WERI-Rb-1 (cell line): ENCODE measurements at regions not wholly inside any gene's neighbourhood (a gene's known extent, or its start where the extent isn't known, plus 50 kb on each side); places are given as distances from the start of the nearest gene placed in this dataset.
"Not testable (repeated sequence)": the region's sequence is repeated elsewhere in the genome, so short reads cannot be mapped to it uniquely, and the experiment has no call there.

Experiments used
- DNase-seq: peaks from one replicate; pipeline ENCODE4 v3.0.0-alpha.2; 2020
- H3K27ac ChIP-seq: fragments of 250-450 bp; sonication (Bioruptor Pico); 2 replicates; pipeline ENCODE4 v1.5.1; 2020; ENCODE audit warnings: mild to moderate bottlenecking, moderate library complexity
- H3K27me3 ChIP-seq: fragments of 250-450 bp; sonication (Bioruptor Pico); 2 replicates; pipeline ENCODE4 v1.5.1; 2021; ENCODE audit warnings: mild to moderate bottlenecking, low read depth, moderate library complexity; ENCODE audit not compliant: insufficient read depth, severe bottlenecking
- H3K36me3 ChIP-seq: fragments of 250-450 bp; sonication (Bioruptor Pico); 2 replicates; pipeline ENCODE4 v1.5.1; 2020; ENCODE audit warnings: mild to moderate bottlenecking, moderate library complexity
- H3K4me3 ChIP-seq: 2 replicates; pipeline ENCODE4 v1.5.1; 2011; ENCODE audit warnings: low read depth, mild to moderate bottlenecking, control low read depth, low read length
- H3K9me3 ChIP-seq: fragments of 250-450 bp; sonication (Bioruptor Pico); 2 replicates; pipeline ENCODE4 v1.5.1; 2021; ENCODE audit warnings: mild to moderate bottlenecking, moderate library complexity; ENCODE audit not compliant: severe bottlenecking
- CTCF ChIP-seq: IDR thresholded peaks from 2 replicates; pipeline ENCODE4 v1.5.1; 2011; ENCODE audit warnings: low read depth, mild to moderate bottlenecking, control low read depth, inconsistent platforms, low read length

GRCh38 chr5:51625224-51625968 lies 242.1 kb downstream of the ISL1 start:
- no peak for TF ChIP-seq CTCF
- no peak for DNase-seq

GRCh38 chr5:51632027-51632426 lies 248.8 kb downstream of the ISL1 start:
- no peak overlapping the region for H3K27ac ChIP-seq
- H3K9me3 ChIP-seq = no peaks in the 10 kb centered on the region
- peaks cover 22% of the 10 kb centered on the region for H3K27me3 ChIP-seq
- no peak overlapping the region for H3K4me3 ChIP-seq
- no peak for DNase-seq
- TF ChIP-seq CTCF = no peak
- H3K36me3 ChIP-seq = no peaks in the 10 kb centered on the region

More at GRCh38 chr5:51625224-51625968, 242.1 kb downstream of the ISL1 start:
- Histone ChIP-seq H3K36me3 (no peaks in the 10 kb centered on the region), H3K27me3 (peaks cover 27% of the 10 kb centered on the region), H3K27ac (no peak overlapping the region), H3K4me3 (no peak overlapping the region), H3K9me3 (no peaks in the 10 kb centered on the region)

- no peak for DNase-seq
- Histone ChIP-seq H3K36me3 (no peaks in the 10 kb centered on the region), H3K9me3 (no peaks in the 10 kb centered on the region), H3K27ac (no peak overlapping the region), H3K27me3 (peaks cover 21% of the 10 kb centered on the region), H3K4me3 (no peak overlapping the region)
- TF ChIP-seq CTCF = no peak
Observed at GRCh38 chr5:51632793-51633192, 249.5 kb downstream of the ISL1 start.

- H3K27me3 ChIP-seq = peaks cover 21% of the 10 kb centered on the region
- not testable (repeated sequence) for H3K27ac ChIP-seq, H3K36me3 ChIP-seq, H3K4me3 ChIP-seq, H3K9me3 ChIP-seq, DNase-seq
Observed at GRCh38 chr5:51636973-51637372, 253.7 kb downstream of the ISL1 start.

- no peak overlapping the region for H3K4me3 ChIP-seq
- peaks cover 25% of the 10 kb centered on the region for H3K27me3 ChIP-seq
- TF ChIP-seq CTCF = no peak
- no peak for DNase-seq
- H3K27ac ChIP-seq = no peak overlapping the region
- H3K9me3 ChIP-seq = no peaks in the 10 kb centered on the region
- no peaks in the 10 kb centered on the region for H3K36me3 ChIP-seq
Observed at GRCh38 chr5:51644976-51645375, 261.7 kb downstream of the ISL1 start.

GRCh38 chr5:51646482-51646881 lies 263.2 kb downstream of the ISL1 start:
- no peak for DNase-seq
- H3K4me3 ChIP-seq = no peak overlapping the region
- no peaks in the 10 kb centered on the region for H3K36me3 ChIP-seq
- H3K27ac ChIP-seq = no peak overlapping the region
- TF ChIP-seq CTCF = no peak
- H3K9me3 ChIP-seq = no peaks in the 10 kb centered on the region
- peaks cover 39% of the 10 kb centered on the region for H3K27me3 ChIP-seq
